GM13976 (cell line): ENCODE measurements at regions not wholly inside any gene's neighbourhood (a gene's known extent, or its start where the extent isn't known, plus 50 kb on each side); places are given as distances from the start of the nearest gene placed in this dataset.

Source experiments
- DNase-seq: peaks from one replicate; pipeline ENCODE4 v3.0.0; 2012; ENCODE audit warnings: low spot score
- in situ Hi-C: fragments of 300-500 bp; cut with MboI; formaldehyde crosslinking; loops from one replicate; pipeline ENCODE4 v1.12.0; 2022; ENCODE audit warnings: low sequenced_read_pairs, mixed read lengths, inconsistent platforms; ENCODE audit not compliant: unreplicated experiment
- TF ChIP-seq, protein P1 (sequence below): IDR thresholded peaks from 2 replicates; pipeline ENCODE4 v1.5.1; 2012; ENCODE audit warnings: borderline replicate concordance, mild to moderate bottlenecking; ENCODE audit not compliant: insufficient read depth; ENCODE audit errors: extremely low read depth, missing control alignments, control extremely low read depth

DNA sequence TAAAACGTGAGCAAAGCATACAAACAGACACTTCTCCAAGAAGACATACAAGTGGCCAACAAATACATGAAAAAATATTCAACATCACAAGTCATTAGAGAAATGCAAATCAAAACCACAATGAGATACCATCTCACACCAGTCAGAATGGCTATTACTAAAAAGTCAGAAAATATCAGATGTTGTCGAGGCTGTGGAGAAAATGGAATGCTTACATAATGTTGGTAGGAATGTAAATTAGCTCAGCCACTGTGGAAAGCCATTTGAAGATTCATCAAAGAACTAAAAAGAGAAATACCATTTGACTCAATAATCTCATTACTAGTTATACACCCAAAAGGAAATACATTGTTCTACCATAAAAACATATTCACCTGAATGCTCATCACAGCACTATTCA is 825.7 kb downstream of the SUCLG1 start:
- TF ChIP-seq, protein P1, sequence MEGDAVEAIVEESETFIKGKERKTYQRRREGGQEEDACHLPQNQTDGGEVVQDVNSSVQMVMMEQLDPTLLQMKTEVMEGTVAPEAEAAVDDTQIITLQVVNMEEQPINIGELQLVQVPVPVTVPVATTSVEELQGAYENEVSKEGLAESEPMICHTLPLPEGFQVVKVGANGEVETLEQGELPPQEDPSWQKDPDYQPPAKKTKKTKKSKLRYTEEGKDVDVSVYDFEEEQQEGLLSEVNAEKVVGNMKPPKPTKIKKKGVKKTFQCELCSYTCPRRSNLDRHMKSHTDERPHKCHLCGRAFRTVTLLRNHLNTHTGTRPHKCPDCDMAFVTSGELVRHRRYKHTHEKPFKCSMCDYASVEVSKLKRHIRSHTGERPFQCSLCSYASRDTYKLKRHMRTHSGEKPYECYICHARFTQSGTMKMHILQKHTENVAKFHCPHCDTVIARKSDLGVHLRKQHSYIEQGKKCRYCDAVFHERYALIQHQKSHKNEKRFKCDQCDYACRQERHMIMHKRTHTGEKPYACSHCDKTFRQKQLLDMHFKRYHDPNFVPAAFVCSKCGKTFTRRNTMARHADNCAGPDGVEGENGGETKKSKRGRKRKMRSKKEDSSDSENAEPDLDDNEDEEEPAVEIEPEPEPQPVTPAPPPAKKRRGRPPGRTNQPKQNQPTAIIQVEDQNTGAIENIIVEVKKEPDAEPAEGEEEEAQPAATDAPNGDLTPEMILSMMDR: no peak
- no peak for DNase-seq
- in situ Hi-C loops: no loop called here

DNA sequence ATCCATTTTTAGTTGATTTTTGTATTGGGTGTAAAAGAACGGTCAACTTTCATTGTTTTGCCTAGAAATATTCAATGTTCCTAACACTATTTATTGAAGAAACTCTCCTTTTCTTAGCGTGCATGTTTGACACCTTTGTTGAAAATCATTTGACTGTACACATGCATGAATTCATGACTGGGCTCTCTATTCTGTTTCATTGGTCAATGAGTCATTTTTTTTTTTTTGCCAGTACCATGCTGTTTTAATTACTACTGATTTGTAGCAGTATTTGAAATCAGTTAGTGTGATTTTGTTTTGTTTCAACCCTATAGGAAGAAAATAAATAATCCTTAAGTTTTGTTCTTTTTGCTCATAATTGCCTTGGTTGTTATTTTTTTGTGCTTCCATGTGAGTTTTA is 828.7 kb downstream of the SUCLG1 start:
- DNase-seq: no peak
- in situ Hi-C loops: no loop called here
- TF ChIP-seq, protein P1: no peak

DNA sequence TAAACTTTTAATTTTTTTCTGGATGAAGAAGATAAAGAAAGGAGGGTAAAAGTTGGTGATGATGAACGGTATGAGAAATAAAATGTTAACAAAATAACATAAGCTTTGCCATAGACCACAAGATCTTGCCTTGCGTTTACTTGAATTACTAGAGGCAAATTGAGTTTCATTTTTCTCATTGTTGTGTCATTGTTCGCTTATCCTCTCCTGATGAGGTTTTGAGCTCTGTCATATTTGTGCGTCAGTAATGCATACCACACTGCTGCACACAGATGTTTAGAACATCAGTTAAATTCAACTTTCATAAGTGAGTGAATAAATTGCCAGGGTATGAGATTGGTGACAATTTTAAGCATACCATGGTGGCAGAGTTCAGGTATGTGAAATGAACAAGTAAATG is 843.6 kb downstream of the SUCLG1 start:
- in situ Hi-C loops: no loop called here
- TF ChIP-seq, protein P1: no peak
- no peak for DNase-seq

DNA sequence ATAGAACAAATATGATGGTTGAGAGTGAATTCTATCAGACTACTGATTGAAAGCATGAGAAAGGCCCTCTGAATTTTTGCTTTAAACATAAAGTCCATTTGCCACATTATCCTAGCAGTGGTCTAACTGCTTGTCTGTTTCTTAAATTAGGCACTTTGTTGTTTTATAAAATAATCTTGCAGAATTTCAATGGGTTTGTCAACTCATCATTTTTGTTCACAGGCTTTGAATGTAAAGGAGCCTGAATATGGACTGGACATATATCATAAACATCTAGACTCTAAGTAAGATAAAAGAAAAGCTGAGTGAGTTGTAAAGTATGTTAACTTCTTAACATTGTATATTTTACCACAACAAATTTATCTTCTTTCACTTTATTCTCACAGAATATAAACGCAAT is 845.9 kb downstream of the SUCLG1 start:
- in situ Hi-C loops: no loop called here
- no peak for DNase-seq
- TF ChIP-seq, protein P1: no peak

DNA sequence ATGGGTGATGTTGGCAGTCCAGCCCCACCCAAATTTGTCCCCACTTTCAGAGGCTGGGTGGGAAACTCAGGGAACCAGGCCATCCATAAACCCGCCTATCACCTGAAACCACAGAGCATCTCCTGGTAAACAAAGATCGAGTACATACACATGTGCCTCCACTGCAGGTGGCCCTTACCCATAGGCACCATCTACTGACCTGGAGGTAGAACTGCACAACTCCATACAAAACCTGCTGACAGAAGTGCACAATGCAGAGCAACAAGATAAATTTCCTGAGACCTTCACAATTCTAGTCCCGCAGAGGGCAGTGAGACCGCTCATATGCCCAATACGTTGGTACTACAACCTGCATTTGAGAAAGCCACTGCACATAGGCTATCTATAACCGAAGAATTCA is 856.3 kb downstream of the SUCLG1 start:
- TF ChIP-seq, protein P1: no peak
- DNase-seq: no peak
- in situ Hi-C loops: no loop called here

DNA sequence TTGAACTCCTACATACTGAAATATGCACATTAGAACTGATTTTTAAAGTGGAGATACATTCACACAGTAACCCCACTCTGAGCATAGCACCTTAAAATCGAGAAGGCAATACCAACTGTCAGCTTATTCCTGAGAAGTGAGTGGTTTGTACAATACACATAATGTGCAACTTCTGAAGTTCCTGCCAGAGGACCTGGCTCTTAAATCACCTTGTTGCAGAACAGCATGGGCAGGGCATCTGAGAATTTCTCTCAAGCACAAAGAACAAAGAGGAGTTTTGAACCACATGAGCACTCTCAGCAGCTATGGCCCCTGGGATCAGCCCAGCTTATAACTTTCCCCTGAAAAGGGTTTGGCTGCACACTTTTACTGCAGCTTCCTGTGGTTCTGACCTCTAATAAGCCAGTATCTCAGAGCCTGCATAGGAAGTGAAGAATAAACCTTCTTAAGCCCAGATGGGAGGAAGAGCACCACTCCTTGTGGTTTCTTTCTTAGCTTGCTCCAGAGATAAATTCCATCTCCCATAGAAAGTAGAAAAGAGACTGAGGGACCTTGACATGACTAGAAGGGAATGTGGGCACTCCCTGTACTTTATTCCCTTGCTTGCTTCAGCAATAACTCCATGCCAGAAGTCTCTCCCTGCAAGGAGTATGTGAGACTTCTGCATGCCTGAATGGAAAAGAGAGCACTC is 862.3 kb downstream of the SUCLG1 start:
- TF ChIP-seq, protein P1: no peak
- no peak for DNase-seq
- in situ Hi-C loops: no loop called here

DNA sequence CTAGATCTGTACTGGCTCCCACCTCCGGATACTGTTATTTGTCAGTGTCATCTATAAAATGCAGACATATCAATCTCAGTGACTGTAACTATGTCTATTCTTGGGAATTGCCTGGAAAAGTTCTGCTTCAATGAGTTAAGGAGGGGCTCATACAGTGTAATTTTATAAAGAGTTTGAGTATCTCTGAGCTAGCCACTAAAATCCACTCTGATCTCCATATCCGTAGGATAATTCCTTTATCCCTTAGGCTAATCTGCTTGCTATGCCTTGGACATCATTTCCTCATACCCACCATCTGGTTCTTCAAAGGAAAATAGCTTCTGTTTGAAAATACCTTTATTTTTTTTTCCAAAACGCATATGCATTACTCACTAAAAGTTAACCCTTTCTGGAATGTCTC is 863.2 kb downstream of the SUCLG1 start:
- DNase-seq: no peak
- in situ Hi-C loops: no loop called here
- TF ChIP-seq, protein P1: no peak
